Dendritic cell treated with granulocyte-macrophage colony-stimulating factor and Interleukin-4, amounts not matched to agents 40 ng/mL and 50 ng/mL, for 4 days (primary cell): ENCODE measurements at regions not wholly inside any gene's neighbourhood (a gene's known extent, or its start where the extent isn't known, plus 50 kb on each side); places are given as distances from the start of the nearest gene placed in this dataset.

Experiments used
- H3K27ac Mint-ChIP-seq: one replicate; pipeline ENCODE4 v1.8.0; 2022; ENCODE audit warnings: mild to moderate bottlenecking, mixed read lengths
- H3K27me3 Mint-ChIP-seq: one replicate; pipeline ENCODE4 v1.8.0; 2022; ENCODE audit warnings: mild to moderate bottlenecking, mixed read lengths
- H3K36me3 Mint-ChIP-seq: one replicate; pipeline ENCODE4 v1.8.0; 2022; ENCODE audit warnings: low read depth, mixed read lengths
- H3K4me1 Mint-ChIP-seq: one replicate; pipeline ENCODE4 v1.8.0; 2022; ENCODE audit warnings: low read depth, mixed read lengths
- H3K4me3 Mint-ChIP-seq: one replicate; pipeline ENCODE4 v1.8.0; 2022; ENCODE audit warnings: mild to moderate bottlenecking, moderate library complexity, mixed read lengths
- H3K9me3 Mint-ChIP-seq: one replicate; pipeline ENCODE4 v1.8.0; 2022; ENCODE audit warnings: mixed read lengths
- intact Hi-C: fragments of 100-400 bp; cut with micrococcal nuclease; formaldehyde crosslinking; loops from one replicate; pipeline ENCODE4 v1.15.0; 2022

DNA sequence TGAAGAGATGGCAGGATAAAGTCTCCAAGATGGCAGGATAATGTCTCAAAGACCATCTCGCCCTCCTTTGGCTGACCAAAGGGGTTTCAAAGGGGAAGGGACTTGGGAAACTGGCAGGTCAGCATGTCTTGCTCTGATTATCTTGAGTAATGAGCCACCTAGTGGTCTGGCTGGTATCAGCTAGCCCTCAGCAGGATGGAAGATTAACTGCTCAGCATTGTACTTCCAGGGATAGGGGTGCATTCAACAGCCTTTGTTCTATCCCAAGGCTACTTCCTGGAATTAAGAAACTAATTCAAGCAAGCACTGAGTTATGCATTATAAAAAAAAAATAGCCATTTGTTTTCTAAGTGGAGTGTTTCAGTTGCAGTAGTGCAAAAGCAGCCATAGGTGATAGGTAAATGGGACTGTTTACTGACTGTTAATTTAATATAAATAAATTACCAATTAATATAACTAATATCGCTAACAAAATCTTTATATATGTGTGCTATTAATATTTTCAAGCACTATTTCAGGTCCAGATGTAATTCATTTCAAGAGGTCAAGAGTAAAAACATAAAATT lies 555.5 kb downstream of the CDH9 start:
- Mint-ChIP-seq H3K9me3 (peaks cover 10% of the 10 kb centered on the region), H3K27ac (no peak overlapping the region), H3K36me3 (no peaks in the 10 kb centered on the region), H3K27me3 (no peaks in the 10 kb centered on the region), H3K4me1 (no peaks in the 10 kb centered on the region), H3K4me3 (no peak overlapping the region)
- intact Hi-C loops: no loop called here

DNA sequence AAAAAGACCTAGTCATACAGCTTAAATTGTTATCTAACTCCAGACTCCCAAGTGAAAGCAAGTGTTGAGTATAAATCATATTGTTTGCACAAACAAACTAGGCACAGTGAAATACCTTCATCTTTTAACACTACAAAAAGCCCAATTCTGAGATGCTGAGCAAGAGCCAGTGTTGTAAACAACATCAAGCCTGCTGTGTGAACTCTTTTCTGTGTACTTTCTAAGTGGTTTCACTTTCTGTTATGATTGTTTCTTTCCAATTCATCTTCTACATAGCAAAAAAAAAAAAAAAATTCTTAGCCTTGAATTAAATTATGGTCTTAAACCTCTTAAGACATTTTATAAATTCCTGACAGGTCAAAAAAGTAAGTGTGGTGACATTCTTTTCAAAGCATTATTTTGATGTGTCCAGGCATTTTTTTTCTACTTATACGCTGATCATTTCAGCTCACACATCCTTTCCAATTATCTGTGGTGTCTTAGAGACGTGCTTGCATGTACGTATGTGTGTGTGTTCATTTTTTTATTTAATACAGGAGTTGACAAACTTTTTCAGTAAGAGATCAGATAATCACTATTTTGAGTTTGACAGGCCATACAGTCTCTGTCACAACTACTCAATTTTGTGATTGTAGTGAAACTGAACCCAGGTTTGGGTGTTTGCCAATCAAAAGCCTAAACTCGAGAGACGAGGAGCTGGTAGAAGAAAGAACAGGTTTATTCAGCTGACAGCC lies 556.1 kb downstream of the CDH9 start:
- Mint-ChIP-seq H3K27ac (no peak overlapping the region), H3K27me3 (no peaks in the 10 kb centered on the region), H3K36me3 (no peaks in the 10 kb centered on the region), H3K4me1 (no peaks in the 10 kb centered on the region), H3K9me3 (peaks cover 8% of the 10 kb centered on the region), H3K4me3 (no peak overlapping the region)
- intact Hi-C loops: no loop called here

DNA sequence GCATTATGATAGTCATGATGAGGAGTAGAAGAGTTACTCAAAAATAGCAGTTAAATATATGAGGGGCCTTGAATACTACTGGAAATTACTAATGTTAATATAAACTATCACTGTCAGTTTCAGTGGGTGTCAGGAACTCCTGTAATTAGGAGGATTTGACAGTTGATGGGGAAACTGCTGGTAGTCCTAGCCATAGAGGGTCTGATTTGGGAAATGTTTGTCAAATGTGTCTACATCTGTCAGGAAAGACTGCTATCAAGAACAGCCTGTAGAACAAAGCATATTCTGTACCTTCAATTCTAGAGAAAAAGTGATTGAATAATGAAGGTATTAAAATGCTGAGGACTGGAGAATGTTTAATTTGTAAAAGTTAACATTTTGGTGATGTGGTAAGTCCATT lies 567.9 kb downstream of the CDH9 start:
- no peak overlapping the region for H3K4me3 Mint-ChIP-seq
- no peaks in the 10 kb centered on the region for H3K4me1 Mint-ChIP-seq
- no peaks in the 10 kb centered on the region for H3K36me3 Mint-ChIP-seq
- H3K27me3 Mint-ChIP-seq: no peaks in the 10 kb centered on the region
- intact Hi-C loops: no loop called here
- H3K27ac Mint-ChIP-seq: no peak overlapping the region
- peaks cover 11% of the 10 kb centered on the region for H3K9me3 Mint-ChIP-seq

DNA sequence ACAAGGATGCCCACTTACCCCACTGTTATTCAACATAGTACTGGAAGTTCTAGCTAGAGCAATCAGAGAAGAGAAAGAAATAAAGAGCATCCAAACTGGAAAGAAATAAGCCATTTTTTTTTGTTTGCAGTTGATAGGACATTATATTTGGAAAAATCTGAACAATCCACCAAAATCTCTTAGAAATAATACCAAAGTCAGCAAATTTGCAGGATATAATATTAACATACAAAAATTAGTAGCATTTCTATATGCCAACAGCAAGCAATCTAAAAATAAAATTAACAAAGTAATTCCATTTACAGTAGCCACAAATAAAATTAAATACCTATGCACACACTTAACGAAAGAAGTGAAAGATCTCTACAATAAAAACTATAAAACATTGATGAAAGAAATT lies 599.3 kb downstream of the CDH9 start:
- Mint-ChIP-seq H3K9me3 (peaks cover 38% of the 10 kb centered on the region), H3K4me1 (no peaks in the 10 kb centered on the region), H3K27me3 (no peaks in the 10 kb centered on the region), H3K36me3 (no peaks in the 10 kb centered on the region), H3K4me3 (no peak overlapping the region), H3K27ac (no peak overlapping the region)
- intact Hi-C loops: no loop called here

DNA sequence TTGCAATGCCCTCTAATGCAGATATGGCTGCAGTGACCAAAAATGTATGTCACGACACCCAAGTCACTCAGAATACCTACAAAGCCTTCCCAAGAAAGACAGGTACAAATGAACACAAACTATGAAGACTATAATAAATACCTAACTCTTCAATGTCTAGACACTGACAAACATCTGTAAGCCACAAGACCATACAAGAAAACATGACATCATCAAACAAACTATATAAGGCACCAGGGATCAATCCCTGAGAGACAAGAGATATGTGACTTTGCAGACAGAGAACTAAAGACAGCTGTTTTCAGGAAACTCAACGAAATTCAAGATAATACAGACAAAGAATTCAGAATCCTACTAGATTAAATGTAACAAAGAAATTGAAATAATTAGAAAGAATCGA lies 603.7 kb downstream of the CDH9 start:
- Mint-ChIP-seq H3K4me3 (no peak overlapping the region), H3K4me1 (no peaks in the 10 kb centered on the region), H3K9me3 (peaks cover 35% of the 10 kb centered on the region), H3K27ac (no peak overlapping the region), H3K36me3 (no peaks in the 10 kb centered on the region), H3K27me3 (no peaks in the 10 kb centered on the region)
- intact Hi-C loops: no loop called here

DNA sequence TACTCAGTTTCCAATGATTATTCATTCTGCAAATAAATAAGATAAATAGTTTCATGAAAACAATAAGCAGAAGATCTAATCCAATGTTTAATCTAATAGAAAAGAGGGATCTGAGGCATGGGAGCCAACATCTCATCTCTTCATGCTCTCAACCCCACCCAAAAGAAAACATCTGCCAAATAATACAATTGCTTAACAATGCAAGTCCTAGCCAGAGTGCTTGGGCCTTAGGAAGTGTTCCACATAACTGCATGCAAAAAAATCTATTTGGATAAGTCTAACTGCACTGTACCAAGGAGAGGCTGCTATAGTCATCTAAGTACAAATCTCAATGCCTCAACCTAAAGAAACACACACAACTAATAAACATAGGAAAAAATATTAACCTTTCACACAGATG lies 606.0 kb downstream of the CDH9 start:
- intact Hi-C loops: no loop called here
- Mint-ChIP-seq H3K27ac (no peak overlapping the region), H3K36me3 (no peaks in the 10 kb centered on the region), H3K27me3 (no peaks in the 10 kb centered on the region), H3K9me3 (peaks cover 35% of the 10 kb centered on the region), H3K4me3 (no peak overlapping the region), H3K4me1 (no peaks in the 10 kb centered on the region)

DNA sequence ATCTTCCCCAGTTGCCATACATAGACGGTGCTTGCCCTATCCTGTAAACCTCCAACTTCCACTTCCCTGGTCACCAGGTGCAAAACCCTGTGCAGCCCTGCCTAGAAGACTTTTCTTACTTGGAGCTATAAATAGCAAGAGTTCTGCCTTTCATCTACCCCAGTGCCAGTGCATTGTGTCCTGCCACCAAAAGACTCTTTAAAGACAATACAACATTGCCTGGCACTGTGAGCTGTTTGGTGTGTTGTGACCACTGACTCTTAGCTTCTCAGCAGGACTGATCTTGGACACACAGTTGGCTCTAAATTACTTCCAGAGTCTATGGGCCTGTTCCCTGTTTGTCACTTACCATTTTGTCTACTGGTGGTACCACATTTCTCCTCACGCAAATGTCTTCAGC lies 608.1 kb downstream of the CDH9 start:
- Mint-ChIP-seq H3K36me3 (no peaks in the 10 kb centered on the region), H3K9me3 (peaks cover 29% of the 10 kb centered on the region), H3K27me3 (no peaks in the 10 kb centered on the region), H3K4me3 (no peak overlapping the region), H3K4me1 (no peaks in the 10 kb centered on the region), H3K27ac (no peak overlapping the region)
- intact Hi-C loops: no loop called here

DNA sequence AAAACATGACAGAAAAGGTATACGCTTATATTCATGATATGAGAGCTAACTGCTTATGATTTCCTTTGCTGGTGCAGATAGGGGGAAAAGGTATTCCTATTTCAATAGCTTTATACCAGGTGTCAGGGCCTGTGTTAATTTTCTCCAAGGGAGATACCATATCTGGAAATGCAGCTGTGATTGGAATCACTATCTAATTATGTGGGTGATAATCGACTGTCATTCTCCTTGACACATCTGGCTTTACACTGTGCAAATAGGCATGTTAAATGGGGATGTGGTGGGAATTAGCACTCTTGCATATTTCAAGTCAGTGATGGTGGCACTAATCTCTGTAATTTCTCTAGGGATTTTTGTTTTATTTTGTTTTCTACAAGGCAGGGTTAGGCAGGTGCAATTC lies 611.1 kb downstream of the CDH9 start:
- Mint-ChIP-seq H3K4me1 (no peaks in the 10 kb centered on the region), H3K36me3 (no peaks in the 10 kb centered on the region), H3K27ac (no peak overlapping the region), H3K4me3 (no peak overlapping the region), H3K9me3 (peaks cover 24% of the 10 kb centered on the region), H3K27me3 (no peaks in the 10 kb centered on the region)
- intact Hi-C loops: no loop called here

DNA sequence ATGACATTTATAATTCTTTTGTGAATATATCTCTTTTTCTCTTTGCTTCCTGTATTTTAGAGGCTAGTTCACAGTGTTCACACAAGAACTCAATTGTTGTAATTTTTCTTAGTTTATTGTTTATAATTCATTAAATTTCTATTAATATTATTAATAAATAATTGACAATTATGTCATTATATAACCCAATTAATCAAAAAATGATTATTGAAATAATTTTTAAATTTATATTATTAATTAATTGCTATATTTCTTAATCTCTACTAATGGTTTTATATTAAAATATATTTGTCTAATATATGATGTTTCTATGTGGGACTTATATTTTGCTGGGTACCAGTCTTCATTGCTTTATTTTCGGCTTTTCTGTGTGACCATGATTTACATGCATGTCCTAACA lies 618.4 kb downstream of the CDH9 start:
- Mint-ChIP-seq H3K9me3 (peaks cover 3% of the 10 kb centered on the region), H3K4me3 (no peak overlapping the region), H3K36me3 (no peaks in the 10 kb centered on the region), H3K27ac (no peak overlapping the region), H3K4me1 (no peaks in the 10 kb centered on the region), H3K27me3 (no peaks in the 10 kb centered on the region)
- intact Hi-C loops: no loop called here

DNA sequence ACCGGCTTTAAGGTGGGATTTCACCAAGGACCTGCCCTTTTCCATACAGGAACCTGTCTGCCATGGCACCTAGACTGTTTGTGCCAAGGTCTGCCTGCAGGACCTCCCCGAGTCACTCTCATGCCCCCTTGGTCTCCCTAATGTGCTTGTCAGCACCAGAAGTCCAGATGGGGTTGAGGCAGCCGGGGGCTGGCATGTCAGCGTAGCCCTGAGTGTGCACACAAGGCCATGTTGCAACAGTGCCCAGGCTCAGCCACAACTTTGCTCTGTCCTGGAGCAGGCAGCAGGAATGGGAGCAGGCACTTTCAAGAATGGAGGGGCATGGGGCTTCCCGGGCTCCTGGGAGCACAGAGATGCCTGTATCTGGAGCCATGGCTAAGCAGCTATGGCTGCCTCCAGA lies 621.5 kb downstream of the CDH9 start:
- intact Hi-C loops: no loop called here
- Mint-ChIP-seq H3K9me3 (no peaks in the 10 kb centered on the region), H3K4me3 (no peak overlapping the region), H3K27ac (no peak overlapping the region), H3K27me3 (no peaks in the 10 kb centered on the region), H3K36me3 (no peaks in the 10 kb centered on the region), H3K4me1 (no peaks in the 10 kb centered on the region)

DNA sequence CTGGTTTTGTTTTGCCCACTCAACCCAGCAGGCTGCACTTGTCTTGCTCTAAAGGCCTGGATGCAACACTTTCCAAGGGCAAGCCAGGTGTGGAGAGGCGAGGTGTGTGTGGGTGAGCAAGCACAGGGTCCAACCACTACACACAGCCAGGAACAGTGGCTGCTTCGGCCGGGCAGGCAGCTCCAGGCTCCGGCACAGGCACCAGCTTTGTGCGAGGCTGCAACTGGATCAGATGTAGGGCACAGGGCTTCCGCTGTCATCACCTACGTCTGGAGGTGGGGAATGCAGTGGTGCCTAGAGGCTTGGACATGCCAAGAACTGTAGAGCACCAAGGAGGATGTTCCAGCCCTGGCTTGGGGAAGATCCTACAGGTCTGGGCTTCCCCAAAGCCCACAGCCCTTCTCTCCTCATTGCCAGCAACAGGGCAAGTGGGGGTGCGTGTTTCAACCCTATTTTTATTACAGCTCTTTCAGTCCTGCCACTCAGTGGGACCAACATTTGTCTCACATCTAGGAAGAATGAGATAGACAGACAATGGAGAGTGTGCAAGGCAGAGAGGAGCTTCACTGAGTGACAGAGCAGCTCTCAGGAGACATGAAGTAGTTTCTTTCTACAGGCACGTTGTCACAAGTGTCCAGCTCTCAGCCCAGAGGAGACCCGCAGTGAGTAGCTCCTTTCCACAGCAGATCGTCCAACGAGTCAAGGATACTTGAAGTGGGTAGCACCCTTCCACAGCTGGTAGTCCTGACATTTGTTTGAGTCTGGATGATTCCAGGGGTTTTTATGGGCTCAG lies 622.2 kb downstream of the CDH9 start:
- H3K4me3 Mint-ChIP-seq: no peak overlapping the region
- intact Hi-C loops: no loop called here
- no peak overlapping the region for H3K27ac Mint-ChIP-seq
- no peaks in the 10 kb centered on the region for H3K36me3 Mint-ChIP-seq
- no peaks in the 10 kb centered on the region for H3K4me1 Mint-ChIP-seq
- H3K9me3 Mint-ChIP-seq: peaks cover 2% of the 10 kb centered on the region
- H3K27me3 Mint-ChIP-seq: no peaks in the 10 kb centered on the region

DNA sequence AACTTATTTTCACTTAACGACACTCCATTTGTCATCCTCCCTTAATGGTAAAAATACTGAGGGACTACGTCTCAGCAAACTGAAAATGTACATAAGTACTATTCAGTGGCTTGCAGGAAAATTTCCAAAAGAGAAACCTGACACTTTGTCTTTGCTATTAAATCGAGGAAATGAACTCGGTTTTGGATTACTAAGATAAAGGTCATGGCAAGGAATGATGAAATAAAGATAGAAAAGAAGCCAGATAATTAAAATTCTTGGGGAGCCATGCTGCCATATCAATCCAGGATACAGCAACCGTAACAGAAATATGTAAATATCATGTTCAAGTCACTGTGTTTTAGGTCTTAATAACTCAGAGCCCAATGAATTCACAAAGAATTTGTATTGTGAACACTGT lies 647.8 kb downstream of the CDH9 start:
- Mint-ChIP-seq H3K4me1 (no peaks in the 10 kb centered on the region), H3K4me3 (no peak overlapping the region), H3K27me3 (no peaks in the 10 kb centered on the region), H3K36me3 (no peaks in the 10 kb centered on the region), H3K9me3 (peaks cover 39% of the 10 kb centered on the region), H3K27ac (no peak overlapping the region)
- intact Hi-C loops: no loop called here

DNA sequence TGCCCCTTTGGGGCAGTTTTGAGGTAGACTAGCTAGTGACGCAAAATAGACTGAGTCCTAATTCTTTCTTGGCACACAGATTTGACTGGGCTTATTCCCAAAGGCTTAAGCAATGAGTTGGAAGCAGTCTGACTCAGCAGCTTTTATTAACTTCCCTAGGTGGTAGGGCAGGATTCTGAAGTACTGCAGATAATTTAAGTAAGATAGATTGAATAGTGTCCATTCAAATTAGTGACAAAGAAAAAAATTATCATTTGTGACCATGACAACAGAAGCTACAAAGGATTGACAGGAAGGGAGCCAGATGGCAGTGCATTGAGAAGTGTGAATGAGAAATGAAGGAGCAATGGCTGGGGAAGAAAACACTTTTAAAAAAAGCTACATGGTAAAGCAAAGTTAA lies 649.4 kb downstream of the CDH9 start:
- intact Hi-C loops: no loop called here
- H3K9me3 Mint-ChIP-seq: peaks cover 24% of the 10 kb centered on the region
- no peak overlapping the region for H3K4me3 Mint-ChIP-seq
- H3K27ac Mint-ChIP-seq: no peak overlapping the region
- H3K4me1 Mint-ChIP-seq: no peaks in the 10 kb centered on the region
- no peaks in the 10 kb centered on the region for H3K27me3 Mint-ChIP-seq
- no peaks in the 10 kb centered on the region for H3K36me3 Mint-ChIP-seq

DNA sequence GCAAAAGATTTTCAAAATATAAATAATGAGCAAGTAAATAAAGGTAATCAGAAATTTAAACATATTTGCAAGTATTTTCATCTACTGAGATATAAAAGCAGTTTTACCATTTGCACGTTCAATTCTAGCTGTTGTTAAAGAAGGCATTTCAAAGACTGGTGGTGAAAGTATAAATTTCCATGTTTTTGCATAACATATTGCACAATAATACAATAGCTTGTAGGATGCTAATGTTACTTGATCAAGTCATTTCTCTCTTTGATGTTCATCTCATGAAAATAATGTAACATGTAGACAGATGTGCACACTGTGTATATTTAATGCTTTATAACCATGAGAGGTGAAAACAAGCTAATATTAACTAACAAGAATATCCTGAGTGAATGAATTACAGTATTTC lies 651.9 kb downstream of the CDH9 start:
- H3K9me3 Mint-ChIP-seq: peaks cover 19% of the 10 kb centered on the region
- H3K27me3 Mint-ChIP-seq: no peaks in the 10 kb centered on the region
- no peaks in the 10 kb centered on the region for H3K4me1 Mint-ChIP-seq
- intact Hi-C loops: no loop called here
- H3K4me3 Mint-ChIP-seq: no peak overlapping the region
- no peak overlapping the region for H3K27ac Mint-ChIP-seq
- H3K36me3 Mint-ChIP-seq: no peaks in the 10 kb centered on the region
